Psoas muscle (tissue), 7 donors: ENCODE measurements at regions not wholly inside any gene's neighbourhood (a gene's known extent, or its start where the extent isn't known, plus 50 kb on each side); places are given as distances from the start of the nearest gene placed in this dataset.

Experiments used
- ATAC-seq, 4 donors: fragments of 200-7000 bp; cut with Tn5 transposase; one replicate each; pipeline ENCODE4 v1.9.1; 2020; ENCODE audit warnings: moderate library complexity in 3 of 4, mild to moderate bottlenecking in 2 of 4
- DNase-seq, 2 donors: peaks; one replicate each; pipeline ENCODE4 v3.0.0-alpha.2; 2020
- H3K27ac ChIP-seq: fragments of 200-600 bp; one replicate; pipeline ENCODE4 v1.8.0; 2022
- H3K27me3 ChIP-seq, 3 donors: fragments of 200-600 bp in 1 of 3; one replicate each; pipeline versions ENCODE4 v1.6.1 to v1.8.0; 2013 to 2022; ENCODE audit warnings: low read length in 2 of 3, mild to moderate bottlenecking in 2 of 3, moderate library complexity in 1 of 3; ENCODE audit not compliant: insufficient read depth in 3 of 3
- H3K36me3 ChIP-seq, 2 donors: fragments of 200-600 bp in 1 of 2; one replicate each; pipeline versions ENCODE4 v1.6.1 to v1.8.0; 2013 to 2022; ENCODE audit warnings: low read depth in 1 of 2, mild to moderate bottlenecking in 1 of 2, moderate library complexity in 1 of 2; ENCODE audit not compliant: insufficient read depth in 1 of 2
- H3K4me1 ChIP-seq: fragments of 200-600 bp; one replicate; pipeline ENCODE4 v1.8.0; 2022
- H3K4me3 ChIP-seq: fragments of 200-600 bp; one replicate; pipeline ENCODE4 v1.8.0; 2022; ENCODE audit warnings: mild to moderate bottlenecking
- H3K9me3 ChIP-seq: fragments of 200-600 bp; one replicate; pipeline ENCODE4 v1.8.0; 2022
- WGBS, 3 donors: extraction: QIAGEN DNeasy Blood & Tissue Kit; methylation state at CpG; one replicate each; pipeline versions ENCODE4 v1.1.6 to v1.1.7; 2013; 5-methylcytosine and 5-hydroxymethylcytosine counted together
- intact Hi-C, 2 donors: fragments of 100-400 bp; cut with DNase I; formaldehyde crosslinking; loops; one replicate each; pipeline versions ENCODE4 v1.11.0 to v1.14.2; 2022
- TF ChIP-seq, protein P1 (sequence below): fragments of 200-600 bp; IDR thresholded peaks from one replicate; pipeline ENCODE4 v1.8.0; 2022; ENCODE audit warnings: antibody characterized with exemption
- donor health status: healthy with polysubstance abuse.
- donor health status: DM: no; HTN: no; CAD: no; lungs with moderate emphysema.
- donor health status: Bipolar disorder and iron deficiency.
- donor health status: healthy.
- donor health status: DM: yes; HTN: yes; CAD: no.
- donor health status: DM: no; HTN: no; CAD: no.
- donor health status: DM: yes; HTN: yes; CAD: no.

DNA sequence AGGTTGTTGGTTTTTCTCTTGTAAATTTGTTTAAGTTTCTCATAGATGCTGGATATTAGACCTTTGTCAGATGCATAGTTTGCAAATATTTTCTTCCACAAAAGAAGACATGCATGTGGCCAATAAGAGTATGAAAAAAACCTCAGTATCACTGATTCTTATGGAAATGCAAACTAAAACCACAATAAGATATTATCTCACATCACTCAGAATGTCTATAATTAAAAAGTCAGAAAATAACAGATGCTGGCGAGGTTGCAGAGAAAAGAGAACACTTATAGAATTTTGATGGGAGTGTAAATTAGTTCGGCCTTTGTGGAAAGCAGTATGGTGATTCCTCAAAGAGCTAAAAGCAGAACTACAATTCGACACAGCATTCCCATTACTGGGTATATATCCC lies 1355.6 kb downstream of the FAM133A start:
- ATAC-seq (no peak), DNase-seq (no peak)
- no peaks in the 10 kb centered on the region for H3K27me3 ChIP-seq
- intact Hi-C loops = no loop called here
- H3K4me1 ChIP-seq = no peaks in the 10 kb centered on the region
- 43 to 58% (median 51%) methylated on average over 3 of the region's 3 CpGs for WGBS, 3 donors
- H3K36me3 ChIP-seq = no peaks in the 10 kb centered on the region
- no peak overlapping the region for H3K4me3 ChIP-seq
- no peak overlapping the region for H3K27ac ChIP-seq
- TF ChIP-seq, protein P1, sequence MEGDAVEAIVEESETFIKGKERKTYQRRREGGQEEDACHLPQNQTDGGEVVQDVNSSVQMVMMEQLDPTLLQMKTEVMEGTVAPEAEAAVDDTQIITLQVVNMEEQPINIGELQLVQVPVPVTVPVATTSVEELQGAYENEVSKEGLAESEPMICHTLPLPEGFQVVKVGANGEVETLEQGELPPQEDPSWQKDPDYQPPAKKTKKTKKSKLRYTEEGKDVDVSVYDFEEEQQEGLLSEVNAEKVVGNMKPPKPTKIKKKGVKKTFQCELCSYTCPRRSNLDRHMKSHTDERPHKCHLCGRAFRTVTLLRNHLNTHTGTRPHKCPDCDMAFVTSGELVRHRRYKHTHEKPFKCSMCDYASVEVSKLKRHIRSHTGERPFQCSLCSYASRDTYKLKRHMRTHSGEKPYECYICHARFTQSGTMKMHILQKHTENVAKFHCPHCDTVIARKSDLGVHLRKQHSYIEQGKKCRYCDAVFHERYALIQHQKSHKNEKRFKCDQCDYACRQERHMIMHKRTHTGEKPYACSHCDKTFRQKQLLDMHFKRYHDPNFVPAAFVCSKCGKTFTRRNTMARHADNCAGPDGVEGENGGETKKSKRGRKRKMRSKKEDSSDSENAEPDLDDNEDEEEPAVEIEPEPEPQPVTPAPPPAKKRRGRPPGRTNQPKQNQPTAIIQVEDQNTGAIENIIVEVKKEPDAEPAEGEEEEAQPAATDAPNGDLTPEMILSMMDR = no peak
- no peaks in the 10 kb centered on the region for H3K9me3 ChIP-seq

DNA sequence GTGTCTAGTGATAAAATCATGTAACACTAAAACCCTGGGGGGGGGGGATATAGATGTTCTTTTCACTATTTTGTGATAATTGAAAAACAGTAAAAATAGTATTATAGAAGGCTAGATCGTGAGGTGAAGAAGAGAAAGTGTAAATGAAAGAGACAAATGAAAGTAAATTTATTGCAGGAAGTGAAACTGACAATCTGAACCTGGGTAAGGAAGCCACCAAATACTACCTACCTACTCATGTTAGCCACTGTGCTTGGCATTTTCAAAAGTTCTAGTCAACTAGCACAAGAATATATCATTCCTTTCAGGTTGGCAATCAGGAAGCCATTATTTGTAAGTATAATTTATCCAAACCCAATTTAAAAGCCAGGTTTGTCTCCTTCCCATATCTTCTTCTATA lies 1366.1 kb downstream of the FAM133A start:
- DNase-seq (no peak), ATAC-seq (no peak)
- H3K9me3 ChIP-seq = peaks cover 6% of the 10 kb centered on the region
- 36 to 46% (median 39%) methylated on average over 1 of the region's 1 CpG for WGBS, 3 donors
- no peaks in the 10 kb centered on the region for H3K4me1 ChIP-seq
- H3K36me3 ChIP-seq = no peaks in the 10 kb centered on the region
- TF ChIP-seq, protein P1 = no peak
- H3K4me3 ChIP-seq = no peak overlapping the region
- H3K27me3 ChIP-seq = no peaks in the 10 kb centered on the region
- no peak overlapping the region for H3K27ac ChIP-seq
- intact Hi-C loops = no loop called here

DNA sequence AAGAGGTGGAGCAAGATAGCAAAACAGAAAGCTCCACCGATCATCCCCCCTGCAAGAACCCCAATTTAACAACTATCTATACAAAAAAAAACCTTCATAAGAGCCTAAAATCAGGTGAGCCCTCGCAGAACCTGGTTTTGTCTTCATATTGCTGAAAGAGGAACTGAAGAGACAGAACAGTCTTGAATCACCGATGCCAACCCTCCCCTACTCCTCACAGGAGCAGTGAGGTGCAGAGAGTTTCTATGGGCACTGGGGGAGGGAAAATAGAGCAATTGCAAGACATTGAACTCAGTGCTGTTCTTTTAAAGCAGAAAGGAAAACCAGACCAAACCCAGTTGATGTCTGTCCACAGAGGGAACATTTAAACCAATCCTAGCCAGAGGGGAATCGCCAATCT lies 1370.3 kb downstream of the FAM133A start:
- TF ChIP-seq, protein P1 = no peak
- ATAC-seq (no peak), DNase-seq (no peak)
- no peak overlapping the region for H3K27ac ChIP-seq
- 65 to 74% (median 71%) methylated on average over 4 of the region's 4 CpGs for WGBS, 3 donors
- H3K9me3 ChIP-seq = no peaks in the 10 kb centered on the region
- no peaks in the 10 kb centered on the region for H3K27me3 ChIP-seq
- no peaks in the 10 kb centered on the region for H3K36me3 ChIP-seq
- H3K4me3 ChIP-seq = no peak overlapping the region
- intact Hi-C loops = no loop called here
- H3K4me1 ChIP-seq = no peaks in the 10 kb centered on the region

GRCh38 chrX:95055991-95056390 lies 1382.0 kb downstream of the FAM133A start:
- WGBS, 3 donors = 77 to 84% (median 80%) methylated on average over 2 of the region's 2 CpGs
- Histone ChIP-seq H3K9me3 (no peaks in the 10 kb centered on the region), H3K27ac (no peak overlapping the region), H3K27me3 (no peaks in the 10 kb centered on the region), H3K36me3 (no peaks in the 10 kb centered on the region), H3K4me1 (no peaks in the 10 kb centered on the region), H3K4me3 (no peak overlapping the region)
- DNase-seq (no peak), ATAC-seq (no peak)
- intact Hi-C loops = no loop called here
- TF ChIP-seq, protein P1 = no peak

- intact Hi-C loops = no loop called here
- H3K4me1 ChIP-seq = no peaks in the 10 kb centered on the region
- TF ChIP-seq, protein P1 = no peak
- 58 to 67% (median 62%) methylated on average over 4 of the region's 4 CpGs for WGBS, 3 donors
- no peak for DNase-seq
- no peaks in the 10 kb centered on the region for H3K36me3 ChIP-seq
- H3K9me3 ChIP-seq = no peaks in the 10 kb centered on the region
- no peak overlapping the region for H3K4me3 ChIP-seq
- no peak for ATAC-seq
- no peaks in the 10 kb centered on the region for H3K27me3 ChIP-seq
- H3K27ac ChIP-seq = no peak overlapping the region
Observed at GRCh38 chrX:95056901-95057300, 1382.9 kb downstream of the FAM133A start.
